ENCODE measurements at regions not wholly inside any gene's neighbourhood (a gene's known extent, or its start where the extent isn't known, plus 50 kb on each side); places are given as distances from the start of the nearest gene placed in this dataset.
"Not testable (repeated sequence)": the region's sequence is repeated elsewhere in the genome, so short reads cannot be mapped to it uniquely, and the experiment has no call there.

DNA sequence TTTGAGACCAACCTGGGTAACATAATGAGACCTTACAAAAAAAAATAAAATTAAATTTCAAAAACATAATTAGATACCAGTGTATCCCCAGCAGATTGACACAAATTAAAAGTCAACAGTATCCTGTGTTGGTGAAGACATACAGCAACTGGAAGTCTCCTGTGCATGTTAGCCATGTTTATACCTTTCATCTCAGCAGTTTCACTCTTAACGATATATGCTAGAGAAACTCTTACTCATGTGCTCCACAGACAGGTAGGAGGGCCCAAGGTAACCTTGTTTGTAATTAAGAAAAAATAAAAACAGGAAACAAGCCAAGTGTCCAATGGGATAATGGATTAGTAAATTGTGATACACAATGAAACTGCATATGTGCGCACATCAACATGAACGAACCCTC is 50.1 kb upstream of the N4BP3 start:
- no peak for DNase-seq

DNA sequence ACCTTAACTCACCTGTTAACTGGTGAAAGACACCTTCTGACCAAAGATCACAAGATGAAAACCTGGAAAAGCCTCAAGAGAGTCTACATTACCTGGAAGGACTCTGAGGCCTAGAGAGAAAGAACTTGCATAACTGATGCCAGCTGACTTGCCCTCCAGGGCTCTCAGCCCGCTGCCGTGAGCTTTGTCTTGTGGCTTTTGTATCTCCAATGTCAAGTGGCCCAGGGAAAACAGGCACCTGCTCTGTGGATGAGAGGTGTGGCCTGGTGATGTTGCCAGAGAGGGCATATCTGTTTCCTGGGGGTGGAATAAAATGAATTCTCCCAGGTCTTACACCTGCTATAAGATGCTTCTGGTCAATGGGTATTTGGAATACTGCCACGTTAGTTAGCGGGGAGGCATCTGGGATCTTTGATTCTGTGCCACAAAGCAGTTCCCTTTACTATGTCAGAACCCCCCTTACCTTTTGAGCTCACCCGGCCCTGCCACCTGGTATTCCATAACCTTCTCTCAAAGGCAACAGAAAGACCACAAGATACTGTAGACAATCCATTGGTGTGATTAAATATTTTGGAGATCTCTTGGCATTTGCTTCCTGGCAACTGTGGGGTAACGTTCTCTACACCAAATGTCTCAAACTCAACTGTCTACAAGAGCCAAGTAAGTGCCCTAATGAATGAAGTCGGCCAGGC is 54.9 kb upstream of the N4BP3 start:
- DNase-seq = peak in 1 of 2 experiments; percentile 22

DNA sequence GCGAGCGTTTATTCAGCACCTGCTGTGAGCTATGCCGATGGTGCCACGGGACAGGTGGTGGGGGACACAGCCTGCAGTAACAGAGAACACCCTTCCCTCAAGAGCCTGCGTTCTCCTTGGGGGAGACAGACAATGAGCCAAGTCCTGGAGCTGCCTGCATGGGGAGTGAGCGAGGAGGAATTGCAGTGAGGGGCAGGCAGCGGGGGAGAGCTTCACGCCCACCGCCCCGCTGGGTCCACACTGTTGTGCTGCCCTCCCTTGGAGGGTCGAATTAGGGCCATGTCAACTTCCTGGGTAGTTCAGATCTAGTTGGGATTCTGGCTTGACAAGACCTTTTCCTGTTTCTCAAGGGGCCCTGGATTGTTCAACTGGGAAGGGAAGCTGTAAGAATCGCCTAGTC is 55.5 kb upstream of the N4BP3 start:
- no peak for DNase-seq

DNA sequence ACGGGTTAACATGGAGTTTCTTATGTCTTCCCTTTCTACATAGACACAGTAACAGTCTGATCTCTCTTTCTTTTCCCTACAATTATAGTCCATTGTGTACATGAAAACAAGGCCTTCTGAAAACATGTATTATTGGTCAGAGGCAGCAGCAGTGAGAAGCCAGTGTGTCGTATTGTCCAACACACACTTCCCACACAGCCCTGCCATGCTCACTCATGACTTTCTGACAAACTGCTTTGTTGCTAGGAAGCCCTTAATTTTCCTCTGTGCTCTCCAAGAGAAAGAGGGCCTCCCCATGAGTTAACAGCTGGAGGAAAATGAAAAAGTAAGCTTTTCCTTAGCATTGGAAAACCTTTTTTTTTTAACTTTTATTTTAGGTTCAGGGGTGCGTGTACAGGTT is 56.4 kb upstream of the N4BP3 start:
- no peak for DNase-seq

DNA sequence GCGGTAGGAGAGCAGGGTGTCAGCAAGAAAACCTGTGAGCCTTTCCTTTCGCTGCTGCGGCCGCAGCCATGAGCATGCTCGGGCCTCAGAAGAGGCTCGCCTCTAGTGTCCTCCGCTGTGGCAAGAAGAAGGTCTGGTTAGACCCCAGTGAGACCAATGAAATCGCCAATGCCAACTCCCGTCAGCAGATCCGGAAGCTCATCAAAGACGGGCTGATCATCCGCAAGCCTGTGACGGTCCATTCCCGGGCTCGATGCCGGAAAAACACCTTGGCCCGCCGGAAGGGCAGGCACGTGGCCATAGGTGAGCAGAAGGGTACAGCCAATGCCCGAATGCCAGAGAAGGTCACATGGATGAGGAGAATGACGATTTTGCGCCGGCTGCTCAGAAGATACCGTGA is 57.8 kb upstream of the N4BP3 start:
- DNase-seq = not testable (repeated sequence)

DNA sequence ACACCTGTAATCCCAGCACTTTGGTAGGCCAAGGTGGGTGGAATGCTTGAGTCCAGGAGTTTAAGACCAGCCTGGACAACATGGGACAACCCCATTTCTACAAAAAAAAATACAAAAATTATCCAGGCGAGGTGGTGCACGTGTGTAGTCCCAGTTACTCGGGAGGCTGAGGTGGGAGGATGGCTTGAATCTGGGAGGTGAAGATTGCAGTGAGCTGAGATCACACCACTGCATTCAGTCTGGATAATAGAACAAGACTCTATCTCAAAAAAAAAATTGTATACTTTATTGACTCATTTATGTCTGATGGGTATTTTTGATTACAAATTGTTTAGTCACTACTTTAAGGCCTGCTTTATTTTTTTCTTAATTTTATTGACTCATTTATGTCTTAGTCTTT is 56.0 kb upstream of the PROP1 start:
- DNase-seq = not testable (repeated sequence)

DNA sequence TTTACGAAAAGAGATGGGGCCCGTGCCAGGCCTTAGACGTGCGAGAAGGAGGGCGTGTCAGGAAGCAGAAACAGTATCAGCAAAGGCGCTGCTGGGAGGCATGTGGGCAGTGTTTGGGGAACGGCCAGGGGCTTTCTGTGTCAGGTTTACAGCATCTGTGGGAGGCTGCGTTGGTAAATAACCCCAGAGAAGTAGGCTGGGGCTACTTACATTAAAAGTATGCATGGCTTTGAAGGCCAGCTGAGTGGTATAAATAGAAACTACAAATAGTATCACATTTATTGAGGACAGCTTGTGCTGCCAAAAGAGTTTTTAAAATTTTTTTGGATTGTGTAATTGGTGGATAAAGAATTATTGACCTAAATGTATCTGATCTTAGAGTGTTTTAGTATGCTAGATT is 54.8 kb upstream of the PROP1 start:
- not testable (repeated sequence) for DNase-seq

DNA sequence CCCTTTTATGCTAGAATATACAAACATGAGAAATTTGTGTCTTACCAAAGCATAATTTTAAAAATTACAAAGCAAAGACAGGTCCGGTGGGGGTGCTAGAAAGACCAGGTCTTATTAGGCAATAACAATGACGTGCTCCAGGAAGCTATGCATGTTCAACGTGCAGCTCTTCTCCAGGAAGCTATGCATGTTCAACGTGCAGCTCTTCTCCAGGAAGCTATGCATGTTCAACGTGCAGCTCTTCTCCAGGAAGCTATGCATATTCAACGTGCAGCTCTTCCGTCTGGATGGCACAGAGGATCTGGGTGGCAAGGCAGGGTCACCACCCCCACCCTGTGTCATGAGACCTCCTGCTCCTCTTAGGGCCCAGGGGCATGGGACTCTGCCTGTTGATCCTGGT is 51.9 kb upstream of the PROP1 start:
- not testable (repeated sequence) for DNase-seq

DNA sequence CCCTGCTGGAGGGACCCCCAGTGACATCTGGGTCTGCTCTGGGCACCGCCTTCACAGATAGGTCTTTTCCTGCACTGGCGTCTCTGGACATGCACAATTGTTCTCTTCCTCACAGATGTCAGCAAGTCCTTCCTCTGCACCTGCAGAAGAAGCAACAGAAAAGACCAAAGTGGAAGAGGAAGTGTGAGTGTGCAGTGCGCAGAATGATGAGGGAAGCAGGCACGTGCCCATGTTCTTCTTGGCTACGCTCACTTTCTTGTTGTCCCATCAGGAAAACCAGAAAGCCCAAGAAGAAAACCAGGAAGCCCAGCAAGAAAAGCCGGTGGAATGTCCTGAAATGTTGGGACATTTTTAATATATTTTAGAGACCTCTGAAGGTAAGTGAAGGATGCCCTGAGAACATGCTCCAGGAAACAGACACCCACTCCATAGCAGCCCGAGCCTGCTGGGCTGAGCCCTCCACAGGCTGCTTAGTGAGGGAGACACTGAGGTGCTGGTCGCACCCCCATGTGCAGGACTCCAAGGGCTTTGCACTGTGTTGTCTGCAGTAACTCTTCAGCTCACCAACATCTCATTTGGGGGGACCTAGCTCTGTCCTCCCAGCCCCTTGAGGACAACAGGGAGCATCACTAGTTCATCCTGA is 50.8 kb upstream of the PROP1 start:
- not testable (repeated sequence) for DNase-seq

DNA sequence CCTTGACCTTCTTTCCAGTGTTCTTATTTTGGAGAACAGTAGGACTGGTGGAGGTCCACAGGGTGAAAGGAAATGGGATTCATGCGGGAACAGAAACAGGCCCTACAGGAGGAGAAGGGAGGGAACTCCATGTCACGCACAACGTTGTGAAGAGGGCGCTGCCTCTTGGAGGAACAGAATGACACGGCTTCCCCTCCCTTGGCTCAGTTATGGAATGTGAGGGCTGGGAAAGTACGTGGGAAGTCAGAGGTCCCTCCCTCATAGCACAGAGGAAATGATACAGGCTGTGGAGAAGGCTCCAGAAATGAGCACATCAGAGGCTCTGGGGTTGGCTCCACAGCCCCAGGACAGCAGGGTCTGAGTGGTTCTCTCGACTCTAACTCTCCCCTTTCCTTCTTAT is 49.9 kb upstream of the PROP1 start:
- DNase-seq = not testable (repeated sequence)
